Upper lobe of left lung (tissue), 4 donors: ENCODE measurements at regions not wholly inside any gene's neighbourhood (a gene's known extent, or its start where the extent isn't known, plus 50 kb on each side); places are given as distances from the start of the nearest gene placed in this dataset.
"Not testable (repeated sequence)": the region's sequence is repeated elsewhere in the genome, so short reads cannot be mapped to it uniquely, and the experiment has no call there.

Experiments
- EP300 ChIP-seq, 4 donors: sonication (generic); formaldehyde crosslinking; IDR thresholded peaks; one replicate each; pipeline ENCODE4 v1.5.1; 2017; ENCODE audit warnings: antibody characterized with exemption in 4 of 4, control low read depth in 2 of 4
- POLR2A ChIP-seq, 4 donors: fragments of 450-650 bp; IDR thresholded peaks; one replicate each; pipeline ENCODE4 v1.5.1; 2016 to 2017; ENCODE audit warnings: antibody characterized with exemption in 4 of 4, mild to moderate bottlenecking in 2 of 4
- POLR2AphosphoS5 ChIP-seq, 2 donors: sonication (generic); formaldehyde crosslinking; IDR thresholded peaks; one replicate each; pipeline ENCODE4 v1.5.1; 2017; ENCODE audit warnings: antibody characterized with exemption in 2 of 2
- TF ChIP-seq, protein P1 (sequence below), 6 experiments: fragments of 450-650 bp in 4 of 6; fragments of 200-600 bp in 2 of 6; sonication (generic) in 2 of 6; IDR thresholded peaks; one replicate each; pipeline ENCODE4 v1.5.1; 2016 to 2019; ENCODE audit warnings: antibody characterized with exemption in 6 of 6

DNA sequence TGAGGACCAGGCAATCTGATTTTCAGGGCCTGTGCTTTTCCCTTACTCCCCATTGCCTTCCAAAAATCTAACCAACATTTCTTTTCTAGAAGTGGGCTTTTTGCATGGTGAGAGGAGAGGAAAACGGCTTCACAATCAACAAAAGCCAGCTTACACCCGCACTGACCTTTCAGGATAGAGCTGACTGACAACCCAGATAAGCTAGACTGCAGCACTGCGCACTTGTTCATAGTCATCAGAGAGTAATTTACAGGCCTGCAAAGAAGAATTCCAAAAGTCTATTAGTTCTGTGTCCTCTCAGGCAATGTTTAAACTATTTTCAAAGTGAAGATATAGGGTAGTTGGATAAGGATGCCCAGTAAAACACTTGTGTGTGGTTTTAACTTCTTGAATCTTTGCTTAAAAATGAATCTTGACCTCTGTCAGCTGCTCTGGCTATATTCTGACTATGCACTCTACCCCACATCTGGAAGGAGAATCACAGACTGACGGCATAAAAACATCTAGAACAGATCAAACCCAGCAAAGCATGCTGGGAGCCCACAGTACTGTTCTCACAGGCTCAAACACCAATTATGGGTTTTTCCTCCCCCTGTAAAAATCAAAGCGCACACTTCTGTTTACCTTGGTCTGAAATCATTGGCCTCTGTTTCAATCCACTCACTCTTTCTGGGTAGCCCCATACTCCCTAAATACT lies 172.0 kb downstream of the ZNF92 start:
- TF ChIP-seq POLR2A, POLR2AphosphoS5, EP300 (IDR thresholded peaks at IDR 0.05): not testable (repeated sequence)
- TF ChIP-seq, protein P1, sequence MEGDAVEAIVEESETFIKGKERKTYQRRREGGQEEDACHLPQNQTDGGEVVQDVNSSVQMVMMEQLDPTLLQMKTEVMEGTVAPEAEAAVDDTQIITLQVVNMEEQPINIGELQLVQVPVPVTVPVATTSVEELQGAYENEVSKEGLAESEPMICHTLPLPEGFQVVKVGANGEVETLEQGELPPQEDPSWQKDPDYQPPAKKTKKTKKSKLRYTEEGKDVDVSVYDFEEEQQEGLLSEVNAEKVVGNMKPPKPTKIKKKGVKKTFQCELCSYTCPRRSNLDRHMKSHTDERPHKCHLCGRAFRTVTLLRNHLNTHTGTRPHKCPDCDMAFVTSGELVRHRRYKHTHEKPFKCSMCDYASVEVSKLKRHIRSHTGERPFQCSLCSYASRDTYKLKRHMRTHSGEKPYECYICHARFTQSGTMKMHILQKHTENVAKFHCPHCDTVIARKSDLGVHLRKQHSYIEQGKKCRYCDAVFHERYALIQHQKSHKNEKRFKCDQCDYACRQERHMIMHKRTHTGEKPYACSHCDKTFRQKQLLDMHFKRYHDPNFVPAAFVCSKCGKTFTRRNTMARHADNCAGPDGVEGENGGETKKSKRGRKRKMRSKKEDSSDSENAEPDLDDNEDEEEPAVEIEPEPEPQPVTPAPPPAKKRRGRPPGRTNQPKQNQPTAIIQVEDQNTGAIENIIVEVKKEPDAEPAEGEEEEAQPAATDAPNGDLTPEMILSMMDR (IDR thresholded peaks at IDR 0.05) = not testable (repeated sequence)
